ENCODE measurements at regions not wholly inside any gene's neighbourhood (a gene's known extent, or its start where the extent isn't known, plus 50 kb on each side); places are given as distances from the start of the nearest gene placed in this dataset.

GRCh38 chr2:118527571-118527970, 319.9 kb downstream of the EN1 start:
- TF ChIP-seq ZFP36 (IDR thresholded peaks at IDR 0.05; ENCODE audit: low read depth, low read length, partially characterized antibody) (no peak), LEF1 (IDR thresholded peaks at IDR 0.05) (no peak), THRAP3 (IDR thresholded peaks at IDR 0.05; ENCODE audit: borderline replicate concordance) (no peak), NRF1 (conservative IDR thresholded peaks at IDR 0.05 in 1 of 2, IDR thresholded peaks at IDR 0.05 in 1 of 2) (no peak), CHD4 (IDR thresholded peaks at IDR 0.05; ENCODE audit: insufficient read depth, insufficient replicate concordance, low read depth, low read length, poor library complexity, severe bottlenecking) (no peak), ZBTB49 (CRISPR knock-in tag; IDR thresholded peaks at IDR 0.05; ENCODE audit: borderline replicate concordance) (no peak), HDAC6 (IDR thresholded peaks at IDR 0.05; ENCODE audit: low read depth, low read length) (no peak), ZNF253 (CRISPR knock-in tag; conservative IDR thresholded peaks at IDR 0.05) (no peak), TFAP4 (CRISPR knock-in tag; IDR thresholded peaks at IDR 0.05; ENCODE audit: borderline replicate concordance) (no peak), NCOA6 (IDR thresholded peaks at IDR 0.05) (no peak)

All from K562 (cell line).